ENCODE measurements at regions not wholly inside any gene's neighbourhood (a gene's known extent, or its start where the extent isn't known, plus 50 kb on each side); places are given as distances from the start of the nearest gene placed in this dataset.

DNA sequence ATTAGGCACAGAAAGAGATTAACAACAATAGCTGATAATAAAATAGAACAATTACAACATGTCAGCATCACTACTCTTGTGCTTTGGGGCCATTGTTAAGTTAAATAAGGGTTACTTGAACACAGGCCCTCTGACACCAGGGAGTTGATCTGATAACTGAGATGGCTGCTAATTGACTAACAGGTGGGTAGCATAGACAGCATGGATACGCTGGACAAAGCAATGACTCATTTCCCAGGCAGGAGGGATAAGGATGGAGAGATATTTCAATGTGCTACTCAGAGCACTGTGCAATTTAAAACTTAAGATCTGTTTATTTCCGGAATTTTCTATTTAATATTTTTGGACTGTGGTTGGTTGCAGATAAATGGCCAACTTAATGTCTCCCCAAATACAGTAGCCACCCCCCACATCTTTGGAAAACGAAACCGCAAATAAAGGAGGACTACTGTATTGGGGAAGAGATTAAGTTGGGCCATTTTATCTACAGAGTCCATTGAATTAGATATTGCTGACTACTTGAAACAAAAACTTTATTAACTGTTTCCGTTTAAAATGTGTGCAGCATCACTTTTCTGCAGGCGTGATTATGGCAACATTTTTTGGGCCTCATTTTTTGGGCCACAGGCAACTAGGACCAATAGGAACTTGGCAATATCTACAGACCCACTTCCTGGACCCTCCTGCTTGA, 200.6 kb upstream of the KLF3 start:
- CTCF ChIA-PET = no interaction called here
- H3K9me3 Mint-ChIP-seq = peaks cover 5% of the 10 kb centered on the region
- no peak for ATAC-seq
- POLR2A ChIA-PET = no interaction called here
- TF ChIP-seq CTCF (IDR thresholded peaks at IDR 0.05) = no peak
- peaks cover 6% of the 10 kb centered on the region for H3K36me3 Mint-ChIP-seq (ENCODE audit: low read depth)
- H3K27ac Mint-ChIP-seq = no peak overlapping the region
- H3K4me3 Mint-ChIP-seq = no peak overlapping the region
- H3K27me3 Mint-ChIP-seq = no peaks in the 10 kb centered on the region
- intact Hi-C loops (cut with micrococcal nuclease) = no loop called here
- no peak for DNase-seq
- H3K4me1 Mint-ChIP-seq (ENCODE audit: low read depth) = peaks cover 9% of the 10 kb centered on the region

- ATAC-seq (no peak), DNase-seq (no peak)
- Mint-ChIP-seq H3K9me3 (peaks cover 5% of the 10 kb centered on the region), H3K36me3 (ENCODE audit: low read depth) (peaks cover 6% of the 10 kb centered on the region), H3K27me3 (no peaks in the 10 kb centered on the region), H3K4me3 (no peak overlapping the region), H3K27ac (no peak overlapping the region), H3K4me1 (ENCODE audit: low read depth) (peaks cover 9% of the 10 kb centered on the region)
- TF ChIP-seq CTCF (IDR thresholded peaks at IDR 0.05) = no peak
- POLR2A ChIA-PET = interaction anchor here (0.6 kb wide), 1 partner anchor 133 kb away, joined by 3 read pairs; no protein-coding TSS in a partner anchor
- intact Hi-C loops (cut with micrococcal nuclease) = no loop called here
- CTCF ChIA-PET = no interaction called here
Measured at GRCh38 chr4:38464328-38464727, 199.7 kb upstream of the KLF3 start.

- intact Hi-C loops (cut with micrococcal nuclease) = no loop called here
- POLR2A ChIA-PET = no interaction called here
Measured at GRCh38 chr4:38466401-38466800, 197.6 kb upstream of the KLF3 start.

GRCh38 chr4:38467296-38467695, 196.7 kb upstream of the KLF3 start:
- H3K27me3 Mint-ChIP-seq = no peaks in the 10 kb centered on the region
- no peak for TF ChIP-seq CTCF (IDR thresholded peaks at IDR 0.05)
- intact Hi-C loops (cut with micrococcal nuclease) = no loop called here

More at GRCh38 chr4:38466401-38466800, 197.6 kb upstream of the KLF3 start:
- H3K36me3 Mint-ChIP-seq (ENCODE audit: low read depth) = peaks cover 8% of the 10 kb centered on the region
- ATAC-seq = no peak
- H3K4me3 Mint-ChIP-seq = no peak overlapping the region
- H3K9me3 Mint-ChIP-seq = peaks cover 6% of the 10 kb centered on the region
- H3K27me3 Mint-ChIP-seq = no peaks in the 10 kb centered on the region
- no peak for DNase-seq
- H3K27ac Mint-ChIP-seq = no peak overlapping the region
- CTCF ChIA-PET = no interaction called here
- peaks cover 9% of the 10 kb centered on the region for H3K4me1 Mint-ChIP-seq (ENCODE audit: low read depth)
- TF ChIP-seq CTCF (IDR thresholded peaks at IDR 0.05) = no peak

GRCh38 chr4:38468339-38468866, 195.6 kb upstream of the KLF3 start:
- intact Hi-C loops (cut with micrococcal nuclease) = no loop called here
- no peak for ATAC-seq
- Mint-ChIP-seq H3K4me3 (no peak overlapping the region), H3K36me3 (ENCODE audit: low read depth) (peaks cover 8% of the 10 kb centered on the region), H3K27ac (no peak overlapping the region), H3K27me3 (no peaks in the 10 kb centered on the region), H3K4me1 (ENCODE audit: low read depth) (peaks cover 9% of the 10 kb centered on the region), H3K9me3 (peaks cover 6% of the 10 kb centered on the region)
- TF ChIP-seq CTCF (IDR thresholded peaks at IDR 0.05) = no peak
- DNase-seq = no peak
- ChIA-PET POLR2A (no interaction called here), CTCF (interaction anchor here (1.1 kb wide), 1 partner anchor 25 kb away, joined by 3 read pairs; no protein-coding TSS in a partner anchor)

More at GRCh38 chr4:38467296-38467695, 196.7 kb upstream of the KLF3 start:
- CTCF ChIA-PET = no interaction called here
- POLR2A ChIA-PET = interaction anchor here (0.9 kb wide), 1 partner anchor 17 kb away, joined by 3 read pairs; no protein-coding TSS in a partner anchor
- Mint-ChIP-seq H3K9me3 (peaks cover 6% of the 10 kb centered on the region), H3K27ac (no peak overlapping the region), H3K36me3 (ENCODE audit: low read depth) (peaks cover 8% of the 10 kb centered on the region), H3K4me3 (no peak overlapping the region), H3K4me1 (ENCODE audit: low read depth) (peaks cover 9% of the 10 kb centered on the region)
- ATAC-seq (no peak), DNase-seq (no peak)

Measured in activated CD8-positive, alpha-beta T cell treated with anti-CD3 and anti-CD28 coated beads for 36 hours (primary cell).